Endometrium (tissue), 2 donors: ENCODE measurements at regions not wholly inside any gene's neighbourhood (a gene's known extent, or its start where the extent isn't known, plus 50 kb on each side); places are given as distances from the start of the nearest gene placed in this dataset.

ENCODE experiments used
- FAIRE-seq: peaks from 2 replicates; lab custom pipeline; 2012; peaks lifted over from hg19 to GRCh38; lab: Jason Lieb, UNC
- donor health status: control.
- donor health status: control.

- no peak for FAIRE-seq
Measured at GRCh38 chr5:124645396-124645795, 101.0 kb downstream of the ZNF608 start.

GRCh38 chr5:124644582-124644981, 101.9 kb downstream of the ZNF608 start:
- no peak for FAIRE-seq

- FAIRE-seq, result no peak
Measured at GRCh38 chr5:124644138-124644537, 102.3 kb downstream of the ZNF608 start.

GRCh38 chr5:124643336-124643735, 103.1 kb downstream of the ZNF608 start:
- no peak for FAIRE-seq

GRCh38 chr5:124642151-124642550, 104.3 kb downstream of the ZNF608 start:
- no peak for FAIRE-seq

GRCh38 chr5:124641154-124641792, 105.2 kb downstream of the ZNF608 start:
- no peak for FAIRE-seq

GRCh38 chr5:124639095-124639665, 107.3 kb downstream of the ZNF608 start:
- no peak for FAIRE-seq

GRCh38 chr5:124637011-124637410, 109.4 kb downstream of the ZNF608 start:
- FAIRE-seq, result no peak

GRCh38 chr5:124634741-124635323, 111.6 kb downstream of the ZNF608 start:
- no peak for FAIRE-seq

GRCh38 chr5:124634228-124634739, 112.2 kb downstream of the ZNF608 start:
- no peak for FAIRE-seq

- FAIRE-seq, result no peak
Measured at GRCh38 chr5:124633209-124633608, 113.2 kb downstream of the ZNF608 start.

GRCh38 chr5:124631874-124632550, 114.4 kb downstream of the ZNF608 start:
- FAIRE-seq, result no peak

GRCh38 chr5:124630767-124631704, 115.4 kb downstream of the ZNF608 start:
- no peak for FAIRE-seq

GRCh38 chr5:124628721-124629596, 117.5 kb downstream of the ZNF608 start:
- FAIRE-seq, result no peak

GRCh38 chr5:124627815-124628595, 118.4 kb downstream of the ZNF608 start:
- FAIRE-seq, result no peak

GRCh38 chr5:124626053-124626452, 120.4 kb downstream of the ZNF608 start:
- FAIRE-seq, result no peak

GRCh38 chr5:124623265-124623664, 123.2 kb downstream of the ZNF608 start:
- FAIRE-seq, result no peak

- FAIRE-seq, result no peak
Measured at GRCh38 chr5:124622851-124623250, 123.6 kb downstream of the ZNF608 start.

- no peak for FAIRE-seq
Measured at GRCh38 chr5:124621279-124621678, 125.2 kb downstream of the ZNF608 start.

GRCh38 chr5:124620743-124621142, 125.7 kb downstream of the ZNF608 start:
- no peak for FAIRE-seq
